Osteoblast (primary cell): ENCODE measurements at regions not wholly inside any gene's neighbourhood (a gene's known extent, or its start where the extent isn't known, plus 50 kb on each side); places are given as distances from the start of the nearest gene placed in this dataset.

Experiments
- DNase-seq: peaks from one replicate; pipeline ENCODE4 v3.0.0; 2011; ENCODE audit warnings: low spot score, mixed read lengths; ENCODE audit not compliant: insufficient read length; ENCODE audit errors: missing footprints
- H2AFZ ChIP-seq: 2 replicates; pipeline ENCODE4 v1.6.0; 2011; ENCODE audit warnings: mild to moderate bottlenecking, low read length
- H3K27ac ChIP-seq: 2 replicates; pipeline ENCODE4 v1.5.1; 2011; ENCODE audit warnings: mild to moderate bottlenecking, low read depth, low read length, moderate library complexity
- H3K27me3 ChIP-seq: 2 replicates; pipeline ENCODE4 v1.6.0; 2012; ENCODE audit warnings: mild to moderate bottlenecking, control low read depth, inconsistent platforms, low read length, moderate library complexity; ENCODE audit not compliant: insufficient read depth
- H3K36me3 ChIP-seq: 2 replicates; pipeline ENCODE4 v1.5.1; 2011; ENCODE audit warnings: mild to moderate bottlenecking, low read length, control low read depth, moderate library complexity; ENCODE audit not compliant: insufficient read depth
- H3K4me1 ChIP-seq: 2 replicates; pipeline ENCODE4 v1.5.1; 2011; ENCODE audit warnings: mild to moderate bottlenecking, low read length, control low read depth, moderate library complexity; ENCODE audit not compliant: insufficient read depth
- H3K4me2 ChIP-seq: 2 replicates; pipeline ENCODE4 v1.6.0; 2011; ENCODE audit warnings: mild to moderate bottlenecking, low read length; ENCODE audit not compliant: insufficient read depth
- H3K4me3 ChIP-seq: fragments of 200-600 bp; sonication (generic); 3 replicates; pipeline ENCODE4 v1.5.1; 2012; ENCODE audit warnings: mild to moderate bottlenecking, low read length, inconsistent platforms; ENCODE audit not compliant: insufficient read depth
- H3K79me2 ChIP-seq: 2 replicates; pipeline ENCODE4 v1.6.0; 2012; ENCODE audit warnings: mild to moderate bottlenecking, low read length, control low read depth, inconsistent platforms; ENCODE audit not compliant: insufficient read depth
- H3K9me3 ChIP-seq: 2 replicates; pipeline ENCODE4 v1.5.1; 2011; ENCODE audit warnings: low read depth, low read length, control low read depth
- H4K20me1 ChIP-seq: 2 replicates; pipeline ENCODE4 v1.6.0; 2012; ENCODE audit warnings: mild to moderate bottlenecking, low read length, control low read depth; ENCODE audit not compliant: insufficient read depth
- CTCF ChIP-seq: IDR thresholded peaks from 2 replicates; pipeline ENCODE4 v1.5.1; 2011; ENCODE audit warnings: mild to moderate bottlenecking, low read depth, low read length, moderate library complexity; ENCODE audit errors: extremely low read depth

GRCh38 chr2:41572154-41572553 is 475.7 kb upstream of the PKDCC start:
- H3K36me3 ChIP-seq: no peaks in the 10 kb centered on the region
- no peaks in the 10 kb centered on the region for H3K9me3 ChIP-seq
- no peaks in the 10 kb centered on the region for H3K4me1 ChIP-seq
- H3K4me3 ChIP-seq: no peak overlapping the region
- no peak overlapping the region for H3K27ac ChIP-seq
- no peaks in the 10 kb centered on the region for H3K79me2 ChIP-seq
- no peak overlapping the region for H3K4me2 ChIP-seq
- H2AFZ ChIP-seq: no peak overlapping the region
- no peak for TF ChIP-seq CTCF
- no peaks in the 10 kb centered on the region for H3K27me3 ChIP-seq
- H4K20me1 ChIP-seq: no peaks in the 10 kb centered on the region
- no peak for DNase-seq

- Histone ChIP-seq H3K27ac (no peak overlapping the region), H3K27me3 (no peaks in the 10 kb centered on the region), H3K4me3 (no peak overlapping the region)
Measured at GRCh38 chr2:41576423-41576822, 471.4 kb upstream of the PKDCC start.

GRCh38 chr2:41579806-41580205 is 468.0 kb upstream of the PKDCC start:
- Histone ChIP-seq H3K9me3 (no peaks in the 10 kb centered on the region), H3K27ac (no peak overlapping the region), H3K4me1 (no peaks in the 10 kb centered on the region), H3K27me3 (no peaks in the 10 kb centered on the region), H3K4me3 (no peak overlapping the region), H3K4me2 (no peak overlapping the region), H3K36me3 (no peaks in the 10 kb centered on the region), H4K20me1 (no peaks in the 10 kb centered on the region), H3K79me2 (no peaks in the 10 kb centered on the region), H2AFZ (no peak overlapping the region)
- no peak for TF ChIP-seq CTCF
- DNase-seq: no peak

More at GRCh38 chr2:41576423-41576822, 471.4 kb upstream of the PKDCC start:
- Histone ChIP-seq H3K4me2 (no peak overlapping the region), H3K9me3 (no peaks in the 10 kb centered on the region), H3K4me1 (no peaks in the 10 kb centered on the region), H3K36me3 (no peaks in the 10 kb centered on the region), H3K79me2 (no peaks in the 10 kb centered on the region), H2AFZ (no peak overlapping the region), H4K20me1 (no peaks in the 10 kb centered on the region)
- TF ChIP-seq CTCF: no peak
- DNase-seq: no peak

- no peaks in the 10 kb centered on the region for H3K27me3 ChIP-seq
- H2AFZ ChIP-seq: no peak overlapping the region
- H3K4me2 ChIP-seq: no peak overlapping the region
- no peaks in the 10 kb centered on the region for H3K79me2 ChIP-seq
- no peaks in the 10 kb centered on the region for H3K9me3 ChIP-seq
- H3K27ac ChIP-seq: no peak overlapping the region
- TF ChIP-seq CTCF: no peak
- H4K20me1 ChIP-seq: no peaks in the 10 kb centered on the region
- no peak overlapping the region for H3K4me3 ChIP-seq
- no peak for DNase-seq
- H3K36me3 ChIP-seq: no peaks in the 10 kb centered on the region
- no peaks in the 10 kb centered on the region for H3K4me1 ChIP-seq
Measured at GRCh38 chr2:41580806-41581205, 467.0 kb upstream of the PKDCC start.
